Hepatocyte (in vitro differentiated cells): ENCODE measurements at regions not wholly inside any gene's neighbourhood (a gene's known extent, or its start where the extent isn't known, plus 50 kb on each side); places are given as distances from the start of the nearest gene placed in this dataset.

Source experiments
- EZH2 ChIP-seq: fragments of 200-600 bp; sonication (generic); IDR thresholded peaks from 2 replicates; pipeline ENCODE4 v1.6.1; 2016; ENCODE audit warnings: antibody characterized with exemption, mild to moderate bottlenecking, borderline replicate concordance
- TF ChIP-seq, protein P1 (sequence below): fragments of 200-600 bp; sonication (generic); IDR thresholded peaks from 2 replicates; pipeline ENCODE4 v1.5.1; 2016; ENCODE audit warnings: antibody characterized with exemption, mild to moderate bottlenecking; ENCODE audit not compliant: poor library complexity

DNA sequence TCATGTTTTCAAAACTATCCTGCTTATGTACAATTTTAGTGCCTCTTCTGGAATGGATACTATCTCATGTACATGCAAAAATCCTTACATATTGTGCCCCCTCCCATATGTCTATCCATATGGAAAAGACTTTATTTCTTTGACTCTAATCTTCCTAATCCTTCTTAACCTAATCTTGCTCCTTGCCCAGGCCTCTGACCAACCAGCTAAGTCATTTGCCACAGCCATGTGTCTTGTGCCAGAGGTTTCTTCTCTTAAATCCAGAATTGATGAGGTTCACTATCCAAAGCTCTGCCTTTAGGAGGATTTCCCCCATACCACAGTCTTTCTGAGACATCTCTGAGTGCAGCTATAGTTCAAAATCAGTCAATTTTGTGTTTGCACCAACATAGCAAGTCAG lies 68.9 kb upstream of the RNF180 start:
- TF ChIP-seq, protein P1, sequence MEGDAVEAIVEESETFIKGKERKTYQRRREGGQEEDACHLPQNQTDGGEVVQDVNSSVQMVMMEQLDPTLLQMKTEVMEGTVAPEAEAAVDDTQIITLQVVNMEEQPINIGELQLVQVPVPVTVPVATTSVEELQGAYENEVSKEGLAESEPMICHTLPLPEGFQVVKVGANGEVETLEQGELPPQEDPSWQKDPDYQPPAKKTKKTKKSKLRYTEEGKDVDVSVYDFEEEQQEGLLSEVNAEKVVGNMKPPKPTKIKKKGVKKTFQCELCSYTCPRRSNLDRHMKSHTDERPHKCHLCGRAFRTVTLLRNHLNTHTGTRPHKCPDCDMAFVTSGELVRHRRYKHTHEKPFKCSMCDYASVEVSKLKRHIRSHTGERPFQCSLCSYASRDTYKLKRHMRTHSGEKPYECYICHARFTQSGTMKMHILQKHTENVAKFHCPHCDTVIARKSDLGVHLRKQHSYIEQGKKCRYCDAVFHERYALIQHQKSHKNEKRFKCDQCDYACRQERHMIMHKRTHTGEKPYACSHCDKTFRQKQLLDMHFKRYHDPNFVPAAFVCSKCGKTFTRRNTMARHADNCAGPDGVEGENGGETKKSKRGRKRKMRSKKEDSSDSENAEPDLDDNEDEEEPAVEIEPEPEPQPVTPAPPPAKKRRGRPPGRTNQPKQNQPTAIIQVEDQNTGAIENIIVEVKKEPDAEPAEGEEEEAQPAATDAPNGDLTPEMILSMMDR = no peak
- TF ChIP-seq EZH2 = no peak
